ENCODE measurements at regions not wholly inside any gene's neighbourhood (a gene's known extent, or its start where the extent isn't known, plus 50 kb on each side); places are given as distances from the start of the nearest gene placed in this dataset.
A peak's percentile ranks its signal among the peaks of the same experiment; 100 is the strongest.
"Not testable (repeated sequence)": the region's sequence is repeated elsewhere in the genome, so short reads cannot be mapped to it uniquely, and the experiment has no call there.

GRCh38 chr18:35811896-35812295, 160.6 kb upstream of the RMP24 start:
- Histone ChIP-seq H3K4me3 (no peak overlapping the region), H3K9me3 (no peaks in the 10 kb centered on the region), H3K36me3 (no peaks in the 10 kb centered on the region), H3K27me3 (peaks cover 0 to 6% (median 0%) of the 10 kb centered on the region in 3 donors), H3K27ac (no peak overlapping the region), H3K4me1 (peaks cover 0 to 11% (median 0%) of the 10 kb centered on the region in 4 donors)
- peak in 1 of 2 donors; percentile 29 for DNase-seq
- WGBS, 5 donors, result 24 to 38% (median 33%) methylated on average over 3 of the region's 3 CpGs
- TF ChIP-seq CTCF (IDR thresholded peaks at IDR 0.05) (no peak), POLR2AphosphoS5 (IDR thresholded peaks at IDR 0.05) (no peak), POLR2A (IDR thresholded peaks at IDR 0.05) (no peak), EP300 (IDR thresholded peaks at IDR 0.05) (no peak)
- intact Hi-C loops (cut with DNase I; ENCODE audit: low total_unique reads), result no loop called here

GRCh38 chr18:35815011-35815410, 157.5 kb upstream of the RMP24 start:
- H3K36me3 ChIP-seq; DNase-seq; intact Hi-C loops (cut with DNase I; ENCODE audit: low total_unique reads); H3K9me3 ChIP-seq; H3K4me3 ChIP-seq; H3K27ac ChIP-seq; H3K27me3 ChIP-seq: not testable (repeated sequence)
- WGBS, 5 donors, result 93 to 100% (median 100%) methylated on average over 1 to 2 of the region's 2 CpGs
- H3K4me1 ChIP-seq, result peaks cover 0 to 11% (median 0%) of the 10 kb centered on the region in 4 donors

GRCh38 chr18:35816003-35816402, 156.5 kb upstream of the RMP24 start:
- intact Hi-C loops (cut with DNase I; ENCODE audit: low total_unique reads), result no loop called here
- Histone ChIP-seq H3K9me3 (no peaks in the 10 kb centered on the region), H3K27ac (no peak overlapping the region), H3K36me3 (no peaks in the 10 kb centered on the region), H3K4me3 (no peak overlapping the region), H3K4me1 (peaks cover 0 to 11% (median 0%) of the 10 kb centered on the region in 4 donors), H3K27me3 (peaks cover 0 to 6% (median 0%) of the 10 kb centered on the region in 3 donors)
- WGBS, 5 donors, result 73 to 96% (median 92%) methylated on average over 3 of the region's 3 CpGs
- TF ChIP-seq POLR2A (IDR thresholded peaks at IDR 0.05) (no peak), CTCF (IDR thresholded peaks at IDR 0.05) (no peak), POLR2AphosphoS5 (IDR thresholded peaks at IDR 0.05) (no peak), EP300 (IDR thresholded peaks at IDR 0.05) (no peak)
- DNase-seq, result no peak

GRCh38 chr18:35817604-35818352, 154.7 kb upstream of the RMP24 start:
- DNase-seq, result no peak
- WGBS, 5 donors, result 81 to 86% (median 85%) methylated on average over 7 to 11 of the region's 11 CpGs
- H3K36me3 ChIP-seq, result no peaks in the 10 kb centered on the region

More at GRCh38 chr18:35817604-35818352, 154.7 kb upstream of the RMP24 start:
- intact Hi-C loops (cut with DNase I; ENCODE audit: low total_unique reads), result no loop called here
- no peaks in the 10 kb centered on the region for H3K4me1 ChIP-seq
- H3K27me3 ChIP-seq, result peaks cover 0 to 6% (median 0%) of the 10 kb centered on the region in 3 donors
- H3K27ac ChIP-seq, result no peak overlapping the region
- TF ChIP-seq POLR2A (IDR thresholded peaks at IDR 0.05) (no peak), POLR2AphosphoS5 (IDR thresholded peaks at IDR 0.05) (no peak), CTCF (IDR thresholded peaks at IDR 0.05) (no peak), EP300 (IDR thresholded peaks at IDR 0.05) (no peak)
- no peak overlapping the region for H3K4me3 ChIP-seq
- no peaks in the 10 kb centered on the region for H3K9me3 ChIP-seq
